Upper lobe of left lung (tissue), 4 donors: ENCODE measurements at regions not wholly inside any gene's neighbourhood (a gene's known extent, or its start where the extent isn't known, plus 50 kb on each side); places are given as distances from the start of the nearest gene placed in this dataset.

Experiments
- CTCF ChIP-seq, 6 experiments: fragments of 450-650 bp in 4 of 6; fragments of 200-600 bp in 2 of 6; sonication (generic) in 2 of 6; IDR thresholded peaks; one replicate each; pipeline ENCODE4 v1.5.1; 2016 to 2019; ENCODE audit warnings: antibody characterized with exemption in 6 of 6
- POLR2A ChIP-seq, 4 donors: fragments of 450-650 bp; IDR thresholded peaks; one replicate each; pipeline ENCODE4 v1.5.1; 2016 to 2017; ENCODE audit warnings: antibody characterized with exemption in 4 of 4, mild to moderate bottlenecking in 2 of 4

- no peak for TF ChIP-seq POLR2A (IDR thresholded peaks at IDR 0.05)
- no peak for TF ChIP-seq CTCF (IDR thresholded peaks at IDR 0.05)
Measured at GRCh38 chr15:36185438-36185837, 394.0 kb upstream of the CDIN1 start.
